SK-N-SH (cell line): ENCODE measurements at regions not wholly inside any gene's neighbourhood (a gene's known extent, or its start where the extent isn't known, plus 50 kb on each side); places are given as distances from the start of the nearest gene placed in this dataset.

Source experiments
- CHD2 ChIP-seq: fragments of 150-350 bp; IDR thresholded peaks from 2 replicates; pipeline ENCODE4 v1.6.1; 2018; ENCODE audit warnings: low read length; ENCODE audit not compliant: partially characterized antibody
- EP300 ChIP-seq, 2 experiments: IDR thresholded peaks; 2 replicates each; pipeline versions ENCODE4 v1.4.0 to v1.6.1; 2012; ENCODE audit warnings: borderline replicate concordance in 1 of 2, low read depth in 1 of 2, low read length in 1 of 2
- FOXM1 ChIP-seq: IDR thresholded peaks from 2 replicates; pipeline ENCODE4 v1.4.0; 2012; ENCODE audit warnings: low read depth, mild to moderate bottlenecking
- NFIC ChIP-seq: IDR thresholded peaks from 2 replicates; pipeline ENCODE4 v1.4.0; 2012; ENCODE audit warnings: borderline replicate concordance
- NRF1 ChIP-seq: IDR thresholded peaks from 2 replicates; pipeline ENCODE4 v1.6.1; 2012; ENCODE audit warnings: low read depth, mild to moderate bottlenecking, low read length
- POLR2AphosphoS5 ChIP-seq: IDR thresholded peaks from 2 replicates; pipeline ENCODE4 v1.6.1; 2012; ENCODE audit warnings: low read depth, low read length
- RXRA ChIP-seq: IDR thresholded peaks from 2 replicates; pipeline ENCODE4 v1.4.0; 2012; ENCODE audit warnings: low read depth, mild to moderate bottlenecking, borderline replicate concordance
- SIN3A ChIP-seq: IDR thresholded peaks from 2 replicates; pipeline ENCODE4 v1.6.1; 2012; ENCODE audit warnings: low read depth, mild to moderate bottlenecking, low read length, moderate library complexity, borderline replicate concordance
- SMC3 ChIP-seq: IDR thresholded peaks from 2 replicates; pipeline ENCODE4 v1.6.1; 2012; ENCODE audit warnings: low read depth, low read length, improper control_type of control experiment
- TAF1 ChIP-seq: IDR thresholded peaks from 2 replicates; pipeline ENCODE4 v1.6.1; 2012; ENCODE audit warnings: low read depth, mild to moderate bottlenecking, low read length, moderate library complexity, borderline replicate concordance
- TCF12 ChIP-seq: IDR thresholded peaks from 2 replicates; pipeline ENCODE4 v1.4.0; 2012
- TF ChIP-seq, protein P1 (sequence below): IDR thresholded peaks from 2 replicates; pipeline ENCODE4; 2012
- TF ChIP-seq, protein P2 (sequence below): fragments of 200-600 bp; sonication (generic); IDR thresholded peaks from 2 replicates; pipeline ENCODE4 v1.6.1; 2017; ENCODE audit warnings: antibody characterized with exemption, mild to moderate bottlenecking, moderate library complexity

DNA sequence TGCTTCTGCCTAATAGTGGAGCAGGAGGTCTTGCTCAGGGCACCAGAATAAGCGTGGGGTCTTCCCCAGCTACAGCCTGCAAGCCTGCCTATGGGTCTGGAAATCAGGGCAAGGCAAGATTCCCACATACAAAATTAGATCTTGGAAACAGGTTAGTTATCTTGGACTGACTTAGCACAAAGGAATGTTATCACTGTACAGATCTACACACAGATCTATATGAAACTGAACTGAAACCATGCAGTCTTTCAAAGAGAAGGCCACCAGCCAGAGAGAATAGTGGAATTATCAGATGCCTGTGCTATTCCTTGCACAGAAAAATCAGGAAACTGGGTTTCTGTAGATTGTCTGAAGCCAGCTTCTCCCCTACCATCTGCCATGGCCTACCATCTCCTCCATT, 585.7 kb downstream of the ACTL7B start:
- TF ChIP-seq SMC3 (no peak), POLR2AphosphoS5 (no peak), TAF1 (no peak), CHD2 (no peak), NRF1 (no peak), FOXM1 (no peak), RXRA (no peak), EP300 (IDR thresholded peaks at IDR 0.05; ENCODE audit: borderline replicate concordance in 1 of 2, low read depth in 1 of 2, low read length in 1 of 2) (no peak), SIN3A (no peak), NFIC (no peak), TCF12 (peak; percentile 29; the same call in 1 of the 2 replicates)
- TF ChIP-seq, protein P1, sequence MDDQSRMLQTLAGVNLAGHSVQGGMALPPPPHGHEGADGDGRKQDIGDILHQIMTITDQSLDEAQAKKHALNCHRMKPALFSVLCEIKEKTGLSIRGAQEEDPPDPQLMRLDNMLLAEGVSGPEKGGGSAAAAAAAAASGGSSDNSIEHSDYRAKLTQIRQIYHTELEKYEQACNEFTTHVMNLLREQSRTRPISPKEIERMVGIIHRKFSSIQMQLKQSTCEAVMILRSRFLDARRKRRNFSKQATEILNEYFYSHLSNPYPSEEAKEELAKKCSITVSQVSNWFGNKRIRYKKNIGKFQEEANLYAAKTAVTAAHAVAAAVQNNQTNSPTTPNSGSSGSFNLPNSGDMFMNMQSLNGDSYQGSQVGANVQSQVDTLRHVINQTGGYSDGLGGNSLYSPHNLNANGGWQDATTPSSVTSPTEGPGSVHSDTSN: no peak
- TF ChIP-seq, protein P2, sequence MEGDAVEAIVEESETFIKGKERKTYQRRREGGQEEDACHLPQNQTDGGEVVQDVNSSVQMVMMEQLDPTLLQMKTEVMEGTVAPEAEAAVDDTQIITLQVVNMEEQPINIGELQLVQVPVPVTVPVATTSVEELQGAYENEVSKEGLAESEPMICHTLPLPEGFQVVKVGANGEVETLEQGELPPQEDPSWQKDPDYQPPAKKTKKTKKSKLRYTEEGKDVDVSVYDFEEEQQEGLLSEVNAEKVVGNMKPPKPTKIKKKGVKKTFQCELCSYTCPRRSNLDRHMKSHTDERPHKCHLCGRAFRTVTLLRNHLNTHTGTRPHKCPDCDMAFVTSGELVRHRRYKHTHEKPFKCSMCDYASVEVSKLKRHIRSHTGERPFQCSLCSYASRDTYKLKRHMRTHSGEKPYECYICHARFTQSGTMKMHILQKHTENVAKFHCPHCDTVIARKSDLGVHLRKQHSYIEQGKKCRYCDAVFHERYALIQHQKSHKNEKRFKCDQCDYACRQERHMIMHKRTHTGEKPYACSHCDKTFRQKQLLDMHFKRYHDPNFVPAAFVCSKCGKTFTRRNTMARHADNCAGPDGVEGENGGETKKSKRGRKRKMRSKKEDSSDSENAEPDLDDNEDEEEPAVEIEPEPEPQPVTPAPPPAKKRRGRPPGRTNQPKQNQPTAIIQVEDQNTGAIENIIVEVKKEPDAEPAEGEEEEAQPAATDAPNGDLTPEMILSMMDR: no peak; the same call in 1 of the 2 replicates
